ENCODE measurements at regions not wholly inside any gene's neighbourhood (a gene's known extent, or its start where the extent isn't known, plus 50 kb on each side); places are given as distances from the start of the nearest gene placed in this dataset.
"Not testable (repeated sequence)": the region's sequence is repeated elsewhere in the genome, so short reads cannot be mapped to it uniquely, and the experiment has no call there.

- Mint-ChIP-seq H3K36me3 (ENCODE audit: unreplicated experiment) (peaks cover 6% of the 10 kb centered on the region), H3K9me3 (ENCODE audit: unreplicated experiment) (peaks cover 3% of the 10 kb centered on the region), H3K4me1 (ENCODE audit: low read depth, unreplicated experiment) (no peaks in the 10 kb centered on the region), H3K27me3 (ENCODE audit: unreplicated experiment) (no peaks in the 10 kb centered on the region), H3K4me3 (ENCODE audit: unreplicated experiment) (no peak overlapping the region), H3K27ac (ENCODE audit: unreplicated experiment) (no peak overlapping the region)
- no peak for DNase-seq
- TF ChIP-seq, protein P1, sequence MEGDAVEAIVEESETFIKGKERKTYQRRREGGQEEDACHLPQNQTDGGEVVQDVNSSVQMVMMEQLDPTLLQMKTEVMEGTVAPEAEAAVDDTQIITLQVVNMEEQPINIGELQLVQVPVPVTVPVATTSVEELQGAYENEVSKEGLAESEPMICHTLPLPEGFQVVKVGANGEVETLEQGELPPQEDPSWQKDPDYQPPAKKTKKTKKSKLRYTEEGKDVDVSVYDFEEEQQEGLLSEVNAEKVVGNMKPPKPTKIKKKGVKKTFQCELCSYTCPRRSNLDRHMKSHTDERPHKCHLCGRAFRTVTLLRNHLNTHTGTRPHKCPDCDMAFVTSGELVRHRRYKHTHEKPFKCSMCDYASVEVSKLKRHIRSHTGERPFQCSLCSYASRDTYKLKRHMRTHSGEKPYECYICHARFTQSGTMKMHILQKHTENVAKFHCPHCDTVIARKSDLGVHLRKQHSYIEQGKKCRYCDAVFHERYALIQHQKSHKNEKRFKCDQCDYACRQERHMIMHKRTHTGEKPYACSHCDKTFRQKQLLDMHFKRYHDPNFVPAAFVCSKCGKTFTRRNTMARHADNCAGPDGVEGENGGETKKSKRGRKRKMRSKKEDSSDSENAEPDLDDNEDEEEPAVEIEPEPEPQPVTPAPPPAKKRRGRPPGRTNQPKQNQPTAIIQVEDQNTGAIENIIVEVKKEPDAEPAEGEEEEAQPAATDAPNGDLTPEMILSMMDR (IDR thresholded peaks at IDR 0.05; ENCODE audit: partially characterized antibody, unreplicated experiment): no peak
Measured at GRCh38 chr9:104301755-104302154, 202.3 kb upstream of the OR13F1 start.

GRCh38 chr9:104302775-104303174 lies 201.3 kb upstream of the OR13F1 start:
- Mint-ChIP-seq H3K27me3 (ENCODE audit: unreplicated experiment) (no peaks in the 10 kb centered on the region), H3K4me3 (ENCODE audit: unreplicated experiment) (no peak overlapping the region), H3K27ac (ENCODE audit: unreplicated experiment) (no peak overlapping the region), H3K9me3 (ENCODE audit: unreplicated experiment) (peaks cover 6% of the 10 kb centered on the region), H3K36me3 (ENCODE audit: unreplicated experiment) (peaks cover 6% of the 10 kb centered on the region), H3K4me1 (ENCODE audit: low read depth, unreplicated experiment) (peaks cover 2% of the 10 kb centered on the region)
- TF ChIP-seq, protein P1 (IDR thresholded peaks at IDR 0.05; ENCODE audit: partially characterized antibody, unreplicated experiment): no peak
- no peak for DNase-seq

- TF ChIP-seq, protein P1 (IDR thresholded peaks at IDR 0.05; ENCODE audit: partially characterized antibody, unreplicated experiment): no peak
- Mint-ChIP-seq H3K4me1 (ENCODE audit: low read depth, unreplicated experiment) (peaks cover 2% of the 10 kb centered on the region), H3K27me3 (ENCODE audit: unreplicated experiment) (no peaks in the 10 kb centered on the region), H3K9me3 (ENCODE audit: unreplicated experiment) (peaks cover 6% of the 10 kb centered on the region), H3K27ac (ENCODE audit: unreplicated experiment) (no peak overlapping the region), H3K36me3 (ENCODE audit: unreplicated experiment) (peaks cover 6% of the 10 kb centered on the region), H3K4me3 (ENCODE audit: unreplicated experiment) (no peak overlapping the region)
- DNase-seq: peak; percentile 33
Measured at GRCh38 chr9:104304925-104305324, 199.1 kb upstream of the OR13F1 start.

- no peak overlapping the region for H3K4me3 Mint-ChIP-seq (ENCODE audit: unreplicated experiment)
- peaks cover 6% of the 10 kb centered on the region for H3K36me3 Mint-ChIP-seq (ENCODE audit: unreplicated experiment)
- H3K27ac Mint-ChIP-seq (ENCODE audit: unreplicated experiment): peak overlapping the region; percentile 48
- H3K9me3 Mint-ChIP-seq (ENCODE audit: unreplicated experiment): peaks cover 3% of the 10 kb centered on the region
- TF ChIP-seq, protein P1 (IDR thresholded peaks at IDR 0.05; ENCODE audit: partially characterized antibody, unreplicated experiment): no peak
- H3K4me1 Mint-ChIP-seq (ENCODE audit: low read depth, unreplicated experiment): peaks cover 28% of the 10 kb centered on the region
- H3K27me3 Mint-ChIP-seq (ENCODE audit: unreplicated experiment): no peaks in the 10 kb centered on the region
- DNase-seq: peak; percentile 30
Measured at GRCh38 chr9:104313396-104314110, 190.5 kb upstream of the OR13F1 start.

DNA sequence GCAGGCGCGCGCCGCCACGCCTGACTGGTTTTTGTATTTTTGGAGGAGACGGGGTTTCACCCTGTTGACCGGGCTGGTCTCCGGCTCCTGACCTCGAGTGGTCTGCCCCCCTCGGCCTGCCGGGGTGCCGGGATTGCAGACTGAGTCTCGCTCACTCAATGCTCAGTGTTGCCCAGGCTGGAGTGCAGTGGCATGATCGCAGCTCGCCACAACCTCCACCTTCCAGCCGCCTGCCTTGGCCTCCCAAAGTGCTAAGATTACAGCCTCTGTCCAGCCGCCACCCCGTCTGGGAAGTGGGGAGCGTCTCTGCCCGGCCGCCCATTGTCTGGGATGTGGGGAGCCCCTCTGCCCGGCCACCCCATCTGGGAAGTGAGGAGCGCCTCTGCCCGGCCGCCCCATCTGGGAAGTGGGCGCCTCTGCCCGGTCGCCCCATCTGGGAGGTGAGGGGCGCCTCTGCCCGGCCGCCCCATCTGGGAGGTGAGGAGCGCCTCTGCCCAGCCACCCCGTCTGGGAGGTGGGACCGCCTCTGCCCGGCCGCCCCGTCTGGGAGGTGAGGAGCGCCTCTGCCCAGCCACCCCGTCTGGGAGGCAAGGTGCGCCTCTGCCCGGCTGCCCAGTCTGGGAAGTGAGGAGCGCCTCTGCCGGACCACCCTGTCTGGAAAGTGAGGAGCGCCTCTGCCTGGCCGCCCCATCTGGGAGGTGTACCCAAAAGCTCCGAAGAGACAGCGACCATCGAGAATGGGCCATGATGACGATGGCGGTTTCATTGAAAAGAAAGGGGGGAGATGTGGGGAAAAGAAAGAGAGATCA lies 187.7 kb upstream of the OR13F1 start:
- not testable (repeated sequence) for H3K27me3 Mint-ChIP-seq (ENCODE audit: unreplicated experiment); H3K4me3 Mint-ChIP-seq (ENCODE audit: unreplicated experiment); H3K9me3 Mint-ChIP-seq (ENCODE audit: unreplicated experiment); H3K36me3 Mint-ChIP-seq (ENCODE audit: unreplicated experiment); DNase-seq
- Mint-ChIP-seq H3K4me1 (ENCODE audit: low read depth, unreplicated experiment) (peaks cover 43% of the 10 kb centered on the region), H3K27ac (ENCODE audit: unreplicated experiment) (peak overlapping the region; percentile 82)
